IMR-90 (cell line): ENCODE measurements at regions not wholly inside any gene's neighbourhood (a gene's known extent, or its start where the extent isn't known, plus 50 kb on each side); places are given as distances from the start of the nearest gene placed in this dataset.
A peak's percentile ranks its signal among the peaks of the same experiment; 100 is the strongest.
"Not testable (repeated sequence)": the region's sequence is repeated elsewhere in the genome, so short reads cannot be mapped to it uniquely, and the experiment has no call there.

Experiments used
- ATAC-seq: fragments of 200-7000 bp; cut with Tn5 transposase; 2 replicates; pipeline ENCODE4 v1.9.1; 2020; ENCODE audit warnings: low read depth, mild to moderate bottlenecking, moderate library complexity
- BruUV-seq: library from RNA; stranded (reverse); fragments of 400-500 nt; replicated peaks from 2 replicates; lab custom pipeline; 2021; lab: Mats Ljungman, UMichigan
- CTCF ChIA-PET: fragments of 300-600 bp; formaldehyde crosslinking; extraction: SDS; loops from one replicate; lab custom pipeline; 2021; ENCODE audit warnings: antibody characterized with exemption; lab: Yijun Ruan, JAX
- POLR2A ChIA-PET: fragments of 300-600 bp; sonication (Branson Sonifier 250); formaldehyde crosslinking; loops from one replicate; lab custom pipeline; 2022; ENCODE audit warnings: antibody characterized with exemption; ENCODE audit not compliant: unreplicated experiment; lab: Charles Lee
- DNase-seq: peaks from one replicate; pipeline ENCODE4 v3.0.0; 2013
- H2AFZ ChIP-seq: replicated peaks from 2 replicates; pipeline ENCODE3; 2013; ENCODE audit warnings: low read length, mild to moderate bottlenecking; ENCODE audit not compliant: poor library complexity
- H2AK5ac ChIP-seq: 2 replicates; pipeline ENCODE4 v1.6.1; 2013; ENCODE audit warnings: low read depth, low read length, inconsistent platforms
- H2AK9ac ChIP-seq: replicated peaks from 2 replicates; pipeline ENCODE3; 2013; ENCODE audit warnings: mild to moderate bottlenecking, low read depth, low read length, moderate library complexity; ENCODE audit not compliant: poor library complexity
- H2BK120ac ChIP-seq: 2 replicates; pipeline ENCODE4 v1.6.1; 2013; ENCODE audit warnings: low read depth, low read length, inconsistent platforms
- H2BK15ac ChIP-seq: 3 replicates; pipeline ENCODE4 v1.6.1; 2013; ENCODE audit warnings: low read depth, low read length, inconsistent platforms
- H2BK20ac ChIP-seq: 2 replicates; pipeline ENCODE4 v1.6.1; 2013; ENCODE audit warnings: low read depth, mild to moderate bottlenecking, inconsistent platforms, low read length, moderate library complexity
- H2BK5ac ChIP-seq: 2 replicates; pipeline ENCODE4 v1.6.1; 2013; ENCODE audit warnings: mild to moderate bottlenecking, low read depth, low read length, inconsistent platforms; ENCODE audit not compliant: poor library complexity, severe bottlenecking
- H3K14ac ChIP-seq: replicated peaks from 2 replicates; pipeline ENCODE4 v1.6.1; 2013; ENCODE audit warnings: low read depth, low read length, inconsistent platforms
- H3K18ac ChIP-seq: 2 replicates; pipeline ENCODE4 v1.6.1; 2013; ENCODE audit warnings: low read depth, low read length, control low read depth
- H3K23ac ChIP-seq: 2 replicates; pipeline ENCODE4 v1.6.1; 2013; ENCODE audit warnings: low read depth, low read length, inconsistent platforms
- H3K27ac ChIP-seq: 2 replicates; pipeline ENCODE4 v1.5.1; 2013; ENCODE audit warnings: mild to moderate bottlenecking, control low read depth, low read length; ENCODE audit not compliant: insufficient read depth
- H3K27me3 ChIP-seq: 2 replicates; pipeline ENCODE4 v1.6.1; 2013; ENCODE audit warnings: low read length; ENCODE audit not compliant: control insufficient read depth, insufficient read depth
- H3K36me3 ChIP-seq: 2 replicates; pipeline ENCODE4 v1.6.1; 2013; ENCODE audit warnings: low read length, mixed read lengths; ENCODE audit not compliant: control insufficient read depth, insufficient read depth
- H3K4ac ChIP-seq: 2 replicates; pipeline ENCODE4 v1.6.1; 2013; ENCODE audit warnings: low read depth, low read length, inconsistent platforms
- H3K4me1 ChIP-seq: 2 replicates; pipeline ENCODE4 v1.6.1; 2013; ENCODE audit warnings: low read length, mixed read lengths; ENCODE audit not compliant: control insufficient read depth, insufficient read depth
- H3K4me2 ChIP-seq: 2 replicates; pipeline ENCODE4 v1.6.1; 2013; ENCODE audit warnings: low read depth, mild to moderate bottlenecking, control low read depth, low read length, moderate library complexity
- H3K4me3 ChIP-seq: 2 replicates; pipeline ENCODE4 v1.5.1; 2013; ENCODE audit warnings: low read depth, mild to moderate bottlenecking, control low read depth, low read length, moderate library complexity; ENCODE audit not compliant: insufficient read depth
- H3K56ac ChIP-seq: 2 replicates; pipeline ENCODE4 v1.6.1; 2013; ENCODE audit warnings: low read length, inconsistent platforms; ENCODE audit not compliant: insufficient read depth; ENCODE audit errors: extremely low read depth
- H3K79me1 ChIP-seq, 2 experiments: 2 replicates each; pipeline ENCODE4 v1.6.1; 2013; ENCODE audit warnings: low read length in 2 of 2, inconsistent platforms in 1 of 2, low read depth in 1 of 2
- H3K9ac ChIP-seq: 2 replicates; pipeline ENCODE4 v1.6.1; 2013; ENCODE audit warnings: low read depth, low read length, control low read depth
- H3K9me1 ChIP-seq: 2 replicates; pipeline ENCODE4 v1.6.1; 2013; ENCODE audit warnings: low read length, inconsistent platforms; ENCODE audit not compliant: insufficient read depth
- H3K9me3 ChIP-seq: 2 replicates; pipeline ENCODE4 v1.6.1; 2013; ENCODE audit warnings: low read length; ENCODE audit not compliant: control insufficient read depth, insufficient read depth
- H4K20me1 ChIP-seq: 2 replicates; pipeline ENCODE4 v1.6.1; 2013; ENCODE audit warnings: low read length, inconsistent platforms; ENCODE audit not compliant: insufficient read depth
- H4K5ac ChIP-seq: 2 replicates; pipeline ENCODE4 v1.6.1; 2013; ENCODE audit warnings: mild to moderate bottlenecking, low read depth, low read length, control low read depth
- H4K8ac ChIP-seq, 2 experiments: 2 replicates each; pipeline ENCODE4 v1.6.1; 2013; ENCODE audit warnings: low read depth in 2 of 2, low read length in 2 of 2, control low read depth in 1 of 2, inconsistent platforms in 1 of 2
- H4K91ac ChIP-seq: 2 replicates; pipeline ENCODE4 v1.6.1; 2013; ENCODE audit warnings: low read depth, low read length, inconsistent platforms; ENCODE audit not compliant: insufficient read depth
- CEBPB ChIP-seq: IDR thresholded peaks from 2 replicates; pipeline ENCODE4 v1.6.1; 2012; ENCODE audit warnings: low read depth, low read length, improper control_type of control experiment
- FOS ChIP-seq: fragments of 150-350 bp; IDR thresholded peaks from 2 replicates; pipeline ENCODE4 v1.6.1; 2016; ENCODE audit warnings: low read depth, low read length
- MAFK ChIP-seq: IDR thresholded peaks from 2 replicates; pipeline ENCODE4 v1.6.1; 2012; ENCODE audit warnings: low read depth, low read length, improper control_type of control experiment
- MAZ ChIP-seq: IDR thresholded peaks from 2 replicates; pipeline ENCODE4 v1.6.1; 2012; ENCODE audit warnings: low read depth, mild to moderate bottlenecking, low read length, improper control_type of control experiment, moderate library complexity, borderline replicate concordance
- NFE2L2 ChIP-seq: fragments of 150-350 bp; IDR thresholded peaks from 2 replicates; pipeline ENCODE4 v1.6.1; 2016; ENCODE audit warnings: low read depth, mild to moderate bottlenecking, low read length
- RAD21 ChIP-seq: IDR thresholded peaks from 2 replicates; pipeline ENCODE4 v1.6.1; 2012; ENCODE audit warnings: low read length, improper control_type of control experiment
- RCOR1 ChIP-seq: IDR thresholded peaks from 2 replicates; pipeline ENCODE4 v1.6.1; 2012; ENCODE audit warnings: mild to moderate bottlenecking, low read length, improper control_type of control experiment; ENCODE audit not compliant: insufficient replicate concordance
- SMC3 ChIP-seq: fragments of 150-350 bp; IDR thresholded peaks from 2 replicates; pipeline ENCODE4 v1.6.1; 2016; ENCODE audit warnings: low read depth, mild to moderate bottlenecking, antibody characterized with exemption, low read length, moderate library complexity
- WGBS, 2 experiments: methylation state at CpG; one replicate each; pipeline versions ENCODE4 v1.1.5 to v1.1.7; 2013; ENCODE audit warnings: missing lambda C conversion rate in 2 of 2; ENCODE audit not compliant: insufficient read length in 1 of 2; ENCODE audit errors: extremely low coverage in 2 of 2; 5-methylcytosine and 5-hydroxymethylcytosine counted together
- dilution Hi-C: fragments of 300-500 bp; cut with HindIII; formaldehyde crosslinking; loops from one replicate; pipeline ENCODE4 v1.14.3; 2018; ENCODE audit warnings: low sequenced_read_pairs; ENCODE audit not compliant: unreplicated experiment
- in situ Hi-C: fragments of 300-500 bp; cut with MboI; formaldehyde crosslinking; loops from 3 replicates; pipeline ENCODE4 v1.14.3; 2019; ENCODE audit warnings: low sequenced_read_pairs, inconsistent platforms, mixed read lengths
- intact Hi-C: fragments of 100-400 bp; cut with micrococcal nuclease; formaldehyde crosslinking; loops from 2 replicates; pipeline ENCODE4 v1.10.0; 2022

DNA sequence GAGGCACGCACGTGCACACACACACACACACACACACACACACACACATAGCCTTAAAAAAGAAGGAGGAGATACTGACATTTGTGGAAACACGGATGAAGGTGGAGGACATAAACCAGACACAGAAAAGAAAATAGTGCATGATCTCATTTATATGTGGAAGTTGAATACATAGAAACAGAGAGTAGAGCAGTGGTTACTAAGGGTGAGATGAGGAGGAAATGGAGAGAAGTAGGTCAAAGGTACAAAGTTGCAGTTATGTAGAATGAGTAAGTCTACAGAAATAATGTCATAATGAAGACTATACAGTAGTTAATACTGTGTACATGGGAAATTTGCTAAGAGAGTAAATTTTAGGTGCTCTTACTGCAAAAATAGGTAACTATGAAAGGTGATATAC lies 412.2 kb upstream of the CDH9 start:
- Histone ChIP-seq H3K9me3 (peaks cover 4% of the 10 kb centered on the region), H2BK120ac (no peak overlapping the region), H3K4me1 (no peaks in the 10 kb centered on the region), H3K18ac (no peak overlapping the region), H2AK9ac (no peak overlapping the region), H2BK15ac (no peak overlapping the region), H4K91ac (no peak overlapping the region), H3K79me1 (no peaks in the 10 kb centered on the region), H3K23ac (no peak overlapping the region), H3K56ac (no peak overlapping the region), H4K20me1 (no peaks in the 10 kb centered on the region), H3K36me3 (no peaks in the 10 kb centered on the region), H3K9me1 (no peaks in the 10 kb centered on the region), H3K4ac (no peak overlapping the region), H2AK5ac (no peak overlapping the region), H4K5ac (no peak overlapping the region), H3K27me3 (no peaks in the 10 kb centered on the region), H3K4me3 (no peak overlapping the region), H3K9ac (no peak overlapping the region), H2BK5ac (peak overlapping the region; percentile 62), H2AFZ (no peak overlapping the region), H2BK20ac (no peak overlapping the region), H3K27ac (no peak overlapping the region), H3K14ac (no peak overlapping the region), H4K8ac (no peak overlapping the region), H3K4me2 (no peak overlapping the region; the same call in 1 of the 2 replicates)
- BruUV-seq, result no TSS peak
- intact Hi-C loops (no loop called here), in situ Hi-C loops (no loop called here), dilution Hi-C loops (no loop called here)
- ChIA-PET CTCF (interaction anchor here (0.6 kb wide), 1 partner anchor 12 kb away, joined by 5 read pairs; no protein-coding TSS in a partner anchor), POLR2A (no interaction called here)
- ATAC-seq (no peak), DNase-seq (peak; percentile 4)
- no CpG with 5 or more reads among the region's 3 CpGs for WGBS, 2 experiments
- TF ChIP-seq RAD21, result no peak
- no peak for TF ChIP-seq MAZ
- no peak for TF ChIP-seq FOS
- no peak for TF ChIP-seq NFE2L2
- no peak for TF ChIP-seq CEBPB
- TF ChIP-seq RCOR1, result no peak
- no peak for TF ChIP-seq SMC3
- TF ChIP-seq MAFK, result no peak

DNA sequence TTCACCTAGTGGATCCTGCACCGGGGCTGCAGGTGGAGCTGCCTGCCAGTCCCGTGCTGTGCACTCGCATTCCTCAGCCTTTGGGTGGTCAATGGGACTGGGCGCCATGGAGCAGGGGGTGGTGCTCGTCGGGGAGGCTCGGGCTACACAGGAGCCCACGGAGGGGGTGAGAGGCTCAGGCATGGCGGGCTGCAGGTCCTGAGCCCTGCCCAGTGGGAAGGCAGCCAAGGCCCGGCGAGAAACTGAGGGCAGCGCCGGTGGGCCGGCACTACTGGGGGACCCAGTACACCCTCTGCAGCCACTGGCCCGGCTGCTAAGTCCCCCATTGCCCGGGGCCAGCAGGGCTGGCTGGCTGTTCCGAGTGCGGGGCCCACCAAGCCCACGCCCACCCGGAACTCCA lies 401.0 kb upstream of the CDH9 start:
- POLR2A ChIA-PET, H3K23ac ChIP-seq, H2AFZ ChIP-seq, H3K4ac ChIP-seq, dilution Hi-C loops, H3K9me1 ChIP-seq, H3K4me1 ChIP-seq, BruUV-seq, H3K27ac ChIP-seq, H3K18ac ChIP-seq, in situ Hi-C loops, intact Hi-C loops, H4K5ac ChIP-seq, H3K56ac ChIP-seq, H2BK20ac ChIP-seq, H4K91ac ChIP-seq, H4K20me1 ChIP-seq, H2BK5ac ChIP-seq, H4K8ac ChIP-seq, H2AK5ac ChIP-seq, ATAC-seq, H3K4me3 ChIP-seq, H3K4me2 ChIP-seq, H3K36me3 ChIP-seq, H2BK15ac ChIP-seq, H3K27me3 ChIP-seq, H3K79me1 ChIP-seq, H2BK120ac ChIP-seq, H3K9ac ChIP-seq, CTCF ChIA-PET, H3K14ac ChIP-seq, H3K9me3 ChIP-seq, H2AK9ac ChIP-seq, DNase-seq: not testable (repeated sequence)
- 45% methylated on average over 4 of the region's 20 CpGs; no CpG with 5 or more reads in 1 of the 2 experiments for WGBS, 2 experiments
